IMR-90 (cell line): ENCODE measurements at regions not wholly inside any gene's neighbourhood (a gene's known extent, or its start where the extent isn't known, plus 50 kb on each side); places are given as distances from the start of the nearest gene placed in this dataset.

Experiments used
- ATAC-seq: fragments of 200-7000 bp; cut with Tn5 transposase; 2 replicates; pipeline ENCODE4 v1.9.1; 2020; ENCODE audit warnings: low read depth, mild to moderate bottlenecking, moderate library complexity
- BruUV-seq: library from RNA; stranded (reverse); fragments of 400-500 nt; replicated peaks from 2 replicates; lab custom pipeline; 2021; lab: Mats Ljungman, UMichigan
- CTCF ChIA-PET: fragments of 300-600 bp; formaldehyde crosslinking; extraction: SDS; loops from one replicate; lab custom pipeline; 2021; ENCODE audit warnings: antibody characterized with exemption; lab: Yijun Ruan, JAX
- POLR2A ChIA-PET: fragments of 300-600 bp; sonication (Branson Sonifier 250); formaldehyde crosslinking; loops from one replicate; lab custom pipeline; 2022; ENCODE audit warnings: antibody characterized with exemption; ENCODE audit not compliant: unreplicated experiment; lab: Charles Lee
- DNase-seq: peaks from one replicate; pipeline ENCODE4 v3.0.0; 2013
- H2AFZ ChIP-seq: replicated peaks from 2 replicates; pipeline ENCODE3; 2013; ENCODE audit warnings: low read length, mild to moderate bottlenecking; ENCODE audit not compliant: poor library complexity
- H2AK5ac ChIP-seq: 2 replicates; pipeline ENCODE4 v1.6.1; 2013; ENCODE audit warnings: low read depth, low read length, inconsistent platforms
- H2AK9ac ChIP-seq: replicated peaks from 2 replicates; pipeline ENCODE3; 2013; ENCODE audit warnings: mild to moderate bottlenecking, low read depth, low read length, moderate library complexity; ENCODE audit not compliant: poor library complexity
- H2BK120ac ChIP-seq: 2 replicates; pipeline ENCODE4 v1.6.1; 2013; ENCODE audit warnings: low read depth, low read length, inconsistent platforms
- H2BK15ac ChIP-seq: 3 replicates; pipeline ENCODE4 v1.6.1; 2013; ENCODE audit warnings: low read depth, low read length, inconsistent platforms
- H2BK20ac ChIP-seq: 2 replicates; pipeline ENCODE4 v1.6.1; 2013; ENCODE audit warnings: low read depth, mild to moderate bottlenecking, inconsistent platforms, low read length, moderate library complexity
- H2BK5ac ChIP-seq: 2 replicates; pipeline ENCODE4 v1.6.1; 2013; ENCODE audit warnings: mild to moderate bottlenecking, low read depth, low read length, inconsistent platforms; ENCODE audit not compliant: poor library complexity, severe bottlenecking
- H3K14ac ChIP-seq: replicated peaks from 2 replicates; pipeline ENCODE4 v1.6.1; 2013; ENCODE audit warnings: low read depth, low read length, inconsistent platforms
- H3K18ac ChIP-seq: 2 replicates; pipeline ENCODE4 v1.6.1; 2013; ENCODE audit warnings: low read depth, low read length, control low read depth
- H3K23ac ChIP-seq: 2 replicates; pipeline ENCODE4 v1.6.1; 2013; ENCODE audit warnings: low read depth, low read length, inconsistent platforms
- H3K27ac ChIP-seq: 2 replicates; pipeline ENCODE4 v1.5.1; 2013; ENCODE audit warnings: mild to moderate bottlenecking, control low read depth, low read length; ENCODE audit not compliant: insufficient read depth
- H3K27me3 ChIP-seq: 2 replicates; pipeline ENCODE4 v1.6.1; 2013; ENCODE audit warnings: low read length; ENCODE audit not compliant: control insufficient read depth, insufficient read depth
- H3K36me3 ChIP-seq: 2 replicates; pipeline ENCODE4 v1.6.1; 2013; ENCODE audit warnings: low read length, mixed read lengths; ENCODE audit not compliant: control insufficient read depth, insufficient read depth
- H3K4ac ChIP-seq: 2 replicates; pipeline ENCODE4 v1.6.1; 2013; ENCODE audit warnings: low read depth, low read length, inconsistent platforms
- H3K4me1 ChIP-seq: 2 replicates; pipeline ENCODE4 v1.6.1; 2013; ENCODE audit warnings: low read length, mixed read lengths; ENCODE audit not compliant: control insufficient read depth, insufficient read depth
- H3K4me2 ChIP-seq: 2 replicates; pipeline ENCODE4 v1.6.1; 2013; ENCODE audit warnings: low read depth, mild to moderate bottlenecking, control low read depth, low read length, moderate library complexity
- H3K4me3 ChIP-seq: 2 replicates; pipeline ENCODE4 v1.5.1; 2013; ENCODE audit warnings: low read depth, mild to moderate bottlenecking, control low read depth, low read length, moderate library complexity; ENCODE audit not compliant: insufficient read depth
- H3K56ac ChIP-seq: 2 replicates; pipeline ENCODE4 v1.6.1; 2013; ENCODE audit warnings: low read length, inconsistent platforms; ENCODE audit not compliant: insufficient read depth; ENCODE audit errors: extremely low read depth
- H3K79me1 ChIP-seq, 2 experiments: 2 replicates each; pipeline ENCODE4 v1.6.1; 2013; ENCODE audit warnings: low read length in 2 of 2, inconsistent platforms in 1 of 2, low read depth in 1 of 2
- H3K9ac ChIP-seq: 2 replicates; pipeline ENCODE4 v1.6.1; 2013; ENCODE audit warnings: low read depth, low read length, control low read depth
- H3K9me1 ChIP-seq: 2 replicates; pipeline ENCODE4 v1.6.1; 2013; ENCODE audit warnings: low read length, inconsistent platforms; ENCODE audit not compliant: insufficient read depth
- H3K9me3 ChIP-seq: 2 replicates; pipeline ENCODE4 v1.6.1; 2013; ENCODE audit warnings: low read length; ENCODE audit not compliant: control insufficient read depth, insufficient read depth
- H4K20me1 ChIP-seq: 2 replicates; pipeline ENCODE4 v1.6.1; 2013; ENCODE audit warnings: low read length, inconsistent platforms; ENCODE audit not compliant: insufficient read depth
- H4K5ac ChIP-seq: 2 replicates; pipeline ENCODE4 v1.6.1; 2013; ENCODE audit warnings: mild to moderate bottlenecking, low read depth, low read length, control low read depth
- H4K8ac ChIP-seq, 2 experiments: 2 replicates each; pipeline ENCODE4 v1.6.1; 2013; ENCODE audit warnings: low read depth in 2 of 2, low read length in 2 of 2, control low read depth in 1 of 2, inconsistent platforms in 1 of 2
- H4K91ac ChIP-seq: 2 replicates; pipeline ENCODE4 v1.6.1; 2013; ENCODE audit warnings: low read depth, low read length, inconsistent platforms; ENCODE audit not compliant: insufficient read depth
- BHLHE40 ChIP-seq: fragments of 150-350 bp; IDR thresholded peaks from 2 replicates; pipeline ENCODE4 v1.6.1; 2016; ENCODE audit warnings: mild to moderate bottlenecking, low read depth, low read length
- CHD1 ChIP-seq: IDR thresholded peaks from 2 replicates; pipeline ENCODE4 v1.6.1; 2012; ENCODE audit warnings: low read depth, low read length, improper control_type of control experiment
- CTCF ChIP-seq: conservative IDR thresholded peaks from 2 replicates; pipeline ENCODE4 v1.5.1; 2012; ENCODE audit warnings: mild to moderate bottlenecking, low read depth, low read length, improper control_type of control experiment
- ELK1 ChIP-seq: fragments of 150-350 bp; IDR thresholded peaks from 2 replicates; pipeline ENCODE4 v1.6.1; 2016; ENCODE audit warnings: low read depth, mild to moderate bottlenecking, low read length, moderate library complexity, borderline replicate concordance
- MAFK ChIP-seq: IDR thresholded peaks from 2 replicates; pipeline ENCODE4 v1.6.1; 2012; ENCODE audit warnings: low read depth, low read length, improper control_type of control experiment
- MXI1 ChIP-seq: IDR thresholded peaks from 2 replicates; pipeline ENCODE4 v1.6.1; 2012; ENCODE audit warnings: low read depth, mild to moderate bottlenecking, low read length, moderate library complexity, borderline replicate concordance
- NFE2L2 ChIP-seq: fragments of 150-350 bp; IDR thresholded peaks from 2 replicates; pipeline ENCODE4 v1.6.1; 2016; ENCODE audit warnings: low read depth, mild to moderate bottlenecking, low read length
- RAD21 ChIP-seq: IDR thresholded peaks from 2 replicates; pipeline ENCODE4 v1.6.1; 2012; ENCODE audit warnings: low read length, improper control_type of control experiment
- RFX5 ChIP-seq: IDR thresholded peaks from 2 replicates; pipeline ENCODE4 v1.8.0; 2012; ENCODE audit warnings: low read depth, mild to moderate bottlenecking, low read length, moderate library complexity
- WGBS, 2 experiments: methylation state at CpG; one replicate each; pipeline versions ENCODE4 v1.1.5 to v1.1.7; 2013; ENCODE audit warnings: missing lambda C conversion rate in 2 of 2; ENCODE audit not compliant: insufficient read length in 1 of 2; ENCODE audit errors: extremely low coverage in 2 of 2; 5-methylcytosine and 5-hydroxymethylcytosine counted together
- dilution Hi-C: fragments of 300-500 bp; cut with HindIII; formaldehyde crosslinking; loops from one replicate; pipeline ENCODE4 v1.14.3; 2018; ENCODE audit warnings: low sequenced_read_pairs; ENCODE audit not compliant: unreplicated experiment
- in situ Hi-C: fragments of 300-500 bp; cut with MboI; formaldehyde crosslinking; loops from 3 replicates; pipeline ENCODE4 v1.14.3; 2019; ENCODE audit warnings: low sequenced_read_pairs, inconsistent platforms, mixed read lengths
- intact Hi-C: fragments of 100-400 bp; cut with micrococcal nuclease; formaldehyde crosslinking; loops from 2 replicates; pipeline ENCODE4 v1.10.0; 2022

- Histone ChIP-seq H3K79me1 (no peaks in the 10 kb centered on the region), H3K4me2 (no peak overlapping the region), H3K27ac (no peak overlapping the region), H3K9me3 (no peaks in the 10 kb centered on the region), H2BK15ac (no peak overlapping the region), H4K8ac (no peak overlapping the region), H3K9me1 (no peaks in the 10 kb centered on the region), H4K20me1 (no peaks in the 10 kb centered on the region), H3K4me3 (no peak overlapping the region), H3K27me3 (no peaks in the 10 kb centered on the region), H2BK20ac (no peak overlapping the region), H3K4me1 (no peaks in the 10 kb centered on the region), H2BK5ac (no peak overlapping the region), H3K9ac (no peak overlapping the region), H3K23ac (no peak overlapping the region), H3K4ac (no peak overlapping the region), H4K5ac (no peak overlapping the region), H4K91ac (no peak overlapping the region), H2AFZ (no peak overlapping the region), H2AK9ac (no peak overlapping the region), H2BK120ac (no peak overlapping the region), H2AK5ac (no peak overlapping the region), H3K14ac (no peak overlapping the region), H3K36me3 (no peaks in the 10 kb centered on the region), H3K56ac (no peak overlapping the region), H3K18ac (no peak overlapping the region)
- DNase-seq (no peak), ATAC-seq (no peak)
- intact Hi-C loops: no loop called here
- POLR2A ChIA-PET: no interaction called here
- dilution Hi-C loops: no loop called here
- in situ Hi-C loops: no loop called here
- no CpG with 5 or more reads among the region's 3 CpGs for WGBS, 2 experiments
- BruUV-seq: no TSS peak
- CTCF ChIA-PET: no interaction called here
- TF ChIP-seq MXI1: no peak
- TF ChIP-seq MAFK: no peak
- no peak for TF ChIP-seq CHD1
- no peak for TF ChIP-seq ELK1
- TF ChIP-seq CTCF: no peak
- no peak for TF ChIP-seq RFX5
- no peak for TF ChIP-seq RAD21
- TF ChIP-seq NFE2L2: no peak
- no peak for TF ChIP-seq BHLHE40
Observed at GRCh38 chrX:7635604-7636003, 207.4 kb upstream of the VCX start.
